Hematopoietic multipotent progenitor cell treated with erythropoietin and hydrocortisone succinate and interleukin-3 and kit ligand, for 4 days (in vitro differentiated cells): ENCODE measurements at regions not wholly inside any gene's neighbourhood (a gene's known extent, or its start where the extent isn't known, plus 50 kb on each side); places are given as distances from the start of the nearest gene placed in this dataset.
"Not testable (repeated sequence)": the region's sequence is repeated elsewhere in the genome, so short reads cannot be mapped to it uniquely, and the experiment has no call there.

Experiments
- DNase-seq: peaks from one replicate; pipeline ENCODE4 v3.0.0-alpha.2; 2015

DNA sequence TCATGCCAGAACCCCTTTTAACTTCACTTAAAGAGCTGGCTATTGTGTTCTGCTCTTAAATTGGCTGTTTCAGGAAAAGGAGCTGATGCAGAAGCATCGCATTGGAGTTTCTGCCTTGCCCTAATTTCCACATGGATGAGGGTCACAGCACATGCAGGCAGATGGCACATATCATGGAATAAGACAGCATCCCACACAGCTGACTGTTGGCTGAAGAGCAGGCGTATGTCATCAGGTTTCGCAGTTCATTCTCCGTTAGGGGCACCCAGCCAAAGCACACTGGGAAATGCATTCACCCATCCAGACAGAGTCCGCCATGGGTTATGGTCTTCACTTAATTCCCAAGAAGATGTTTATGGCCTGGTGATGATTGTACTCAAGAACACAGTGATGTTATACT, 572.5 kb downstream of the LIG4 start:
- no peak for DNase-seq

DNA sequence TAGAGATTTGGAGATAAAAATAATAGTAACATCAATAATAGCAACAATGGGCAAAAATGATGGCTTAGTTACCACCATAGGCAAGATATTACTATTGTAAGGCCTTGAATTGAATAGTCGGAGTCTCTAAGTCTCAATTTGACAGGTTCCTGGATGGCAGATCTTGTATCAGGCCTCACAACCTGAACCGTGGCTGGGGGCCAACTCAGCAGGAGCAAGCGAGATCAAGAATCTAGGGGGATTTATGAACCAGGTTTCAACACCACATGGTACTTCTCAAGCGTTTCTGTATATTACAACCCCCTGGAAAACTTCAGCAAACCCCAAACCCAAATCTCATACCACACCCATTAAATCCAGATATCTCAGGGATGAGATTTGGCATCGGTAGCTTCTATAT, 573.8 kb downstream of the LIG4 start:
- no peak for DNase-seq

DNA sequence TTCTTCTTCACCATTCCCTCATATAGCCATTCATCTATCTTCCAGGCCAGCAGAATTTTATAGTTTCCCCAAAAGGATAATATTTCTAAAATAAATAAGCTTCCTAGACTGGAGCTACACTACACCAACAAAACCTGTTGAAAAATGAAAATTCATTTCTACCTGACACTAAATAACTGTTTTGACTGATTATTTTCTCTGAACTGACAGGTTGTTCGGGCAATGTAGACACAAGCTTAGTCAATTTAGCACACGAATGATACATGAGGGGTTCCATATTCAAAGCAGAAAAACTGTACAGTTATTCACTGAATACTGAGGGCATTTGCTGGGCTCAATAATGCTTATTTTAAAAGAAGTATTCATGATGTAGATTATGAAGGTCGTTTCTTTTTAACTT, 589.7 kb downstream of the LIG4 start:
- DNase-seq, result no peak

DNA sequence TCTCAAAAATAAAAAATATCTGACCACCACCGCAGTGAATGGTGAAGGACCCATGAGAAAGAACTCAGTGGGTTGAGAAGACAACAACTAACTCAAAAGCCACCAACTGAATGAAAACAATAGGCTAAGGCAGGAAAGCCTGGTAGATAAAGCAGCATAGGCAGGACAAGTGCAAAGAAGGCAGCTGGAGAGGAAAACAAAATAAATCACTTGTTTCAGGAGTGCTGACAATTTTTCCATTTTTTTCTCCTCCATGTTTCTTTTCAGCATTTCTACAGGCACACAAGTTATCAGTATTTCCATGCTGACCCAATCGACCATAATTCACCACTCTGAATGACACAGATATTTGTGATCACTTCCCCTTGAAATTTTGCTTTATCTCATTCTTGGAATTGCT, 597.8 kb downstream of the LIG4 start:
- DNase-seq, result no peak

DNA sequence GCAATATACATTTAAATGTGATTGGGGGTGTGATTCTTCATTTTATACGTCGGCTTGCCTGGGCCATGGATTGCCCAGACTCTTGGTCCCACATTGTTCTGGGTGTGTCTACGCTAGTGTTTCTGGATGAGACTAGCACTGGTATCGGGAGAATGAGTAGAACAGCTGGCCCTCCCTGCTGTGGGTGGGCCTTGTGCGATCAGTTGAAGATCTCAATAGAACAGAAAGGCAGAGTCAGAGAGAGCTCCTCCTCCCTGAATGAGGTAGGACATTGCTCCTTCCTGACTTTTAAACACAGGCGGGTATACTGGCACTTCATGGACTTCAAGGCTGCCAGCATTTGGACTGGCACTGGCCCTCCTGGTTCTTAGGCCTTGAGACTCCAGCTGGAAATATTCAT, 603.0 kb downstream of the LIG4 start:
- no peak for DNase-seq

DNA sequence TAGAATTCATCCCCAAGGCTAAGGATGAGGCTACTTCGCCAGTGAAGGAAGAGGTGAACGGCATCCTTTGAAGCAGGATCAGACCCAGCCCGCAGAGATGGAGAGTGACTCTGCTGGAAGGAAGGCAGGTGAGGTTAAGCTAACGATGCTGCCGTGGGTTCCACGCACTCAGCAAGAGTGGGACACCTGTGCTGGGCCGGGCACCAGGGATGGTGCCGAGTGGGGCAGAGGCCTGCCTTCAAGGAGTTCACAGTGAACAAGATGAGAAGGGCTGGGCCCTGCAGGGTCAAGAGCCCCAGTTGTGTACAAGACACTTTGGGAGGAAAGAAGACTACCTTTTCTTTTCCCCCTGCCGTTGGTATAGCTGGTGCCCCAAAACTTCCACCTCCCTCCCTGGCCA, 606.6 kb downstream of the LIG4 start:
- DNase-seq, result no peak

DNA sequence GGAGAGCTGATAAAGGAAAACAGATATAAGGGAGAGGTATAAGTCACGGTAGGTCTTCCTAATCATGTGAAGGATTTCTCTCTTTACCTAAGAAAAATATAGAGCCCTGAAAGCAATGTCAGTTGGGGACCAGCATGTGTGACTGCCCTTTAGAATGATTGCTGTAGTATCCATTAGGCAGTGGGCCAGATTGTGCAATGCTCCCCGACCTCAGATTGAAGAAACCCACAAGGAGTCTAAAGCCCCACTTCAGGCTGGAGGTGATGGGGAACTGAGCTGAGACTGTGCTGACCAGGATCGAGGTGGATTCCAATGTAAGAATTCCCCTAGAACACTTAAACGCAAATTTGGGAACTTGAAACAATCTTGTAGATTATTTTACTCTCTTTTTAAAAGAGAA, 614.4 kb downstream of the LIG4 start:
- DNase-seq, result no peak

DNA sequence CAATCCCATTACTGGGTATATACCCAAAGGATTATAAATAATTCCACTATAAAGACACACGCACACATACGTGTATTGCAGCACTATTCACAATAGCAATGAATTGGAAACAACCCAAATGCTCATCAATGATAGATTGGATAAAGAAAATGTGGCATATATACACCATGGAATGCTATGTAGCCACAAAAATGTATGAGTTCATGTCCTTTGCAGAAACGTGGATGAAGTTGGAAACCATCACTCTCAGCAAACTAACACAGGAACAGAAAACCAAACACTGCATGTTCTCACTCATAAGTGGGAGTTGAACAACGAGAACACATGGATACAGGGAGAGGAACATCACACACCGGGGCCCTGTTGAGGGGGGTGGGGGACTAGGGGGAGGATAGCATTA, 619.0 kb downstream of the LIG4 start:
- DNase-seq, result not testable (repeated sequence)

DNA sequence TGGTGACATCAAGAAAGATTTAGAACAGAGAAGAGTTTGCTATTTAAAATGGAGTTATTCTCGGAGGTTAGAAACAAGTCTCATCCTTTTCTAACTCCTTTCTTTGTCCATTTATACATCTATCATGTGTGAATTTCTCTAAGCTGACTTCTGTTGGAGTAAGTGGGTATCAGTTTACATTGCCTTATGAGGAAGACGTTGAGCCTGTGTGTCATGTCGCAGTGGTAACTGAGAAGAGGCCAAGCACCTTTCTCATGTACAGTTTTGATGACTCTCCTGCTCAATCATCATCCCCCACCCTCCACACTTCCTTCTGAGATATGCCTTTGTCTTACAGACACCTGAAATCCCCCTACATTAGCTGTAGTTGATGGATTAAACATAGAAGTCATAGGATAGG, 624.8 kb downstream of the LIG4 start:
- no peak for DNase-seq

DNA sequence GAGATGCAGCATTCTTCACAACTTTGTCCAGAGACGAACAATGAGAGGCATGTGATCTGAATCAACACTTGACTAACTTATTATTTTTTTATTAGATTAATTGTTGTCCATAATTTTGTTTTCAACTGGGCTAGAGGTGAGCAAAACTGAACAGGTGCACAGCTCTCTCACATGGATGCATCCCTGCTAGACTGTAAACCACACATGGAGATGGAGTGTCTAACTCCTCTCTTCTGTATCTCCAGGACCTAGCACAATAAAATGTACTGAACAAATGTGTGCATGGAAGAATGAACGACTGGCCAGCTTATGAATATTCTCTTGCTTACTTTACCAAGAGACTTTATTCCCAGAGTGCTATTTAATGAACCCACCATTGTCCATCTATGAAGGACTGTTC, 627.7 kb downstream of the LIG4 start:
- DNase-seq, result no peak

DNA sequence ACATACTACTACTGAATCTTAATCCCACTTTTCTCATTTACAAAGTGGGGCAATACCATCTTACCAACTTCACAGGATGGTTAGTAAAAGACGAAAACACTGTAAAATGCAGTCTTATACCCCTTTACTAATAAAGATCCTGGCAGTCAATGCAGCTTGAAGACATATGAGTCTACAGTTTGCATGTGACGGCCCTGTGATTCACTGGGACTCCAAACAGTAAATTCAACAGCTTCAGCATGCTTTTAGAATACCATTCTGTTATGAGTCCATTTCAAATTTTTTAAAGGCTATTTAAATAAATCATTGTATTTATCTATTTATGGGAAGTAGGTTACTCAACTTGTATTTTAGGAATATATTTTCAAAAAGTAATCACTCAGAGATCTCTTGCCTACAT, 629.1 kb downstream of the LIG4 start:
- no peak for DNase-seq

DNA sequence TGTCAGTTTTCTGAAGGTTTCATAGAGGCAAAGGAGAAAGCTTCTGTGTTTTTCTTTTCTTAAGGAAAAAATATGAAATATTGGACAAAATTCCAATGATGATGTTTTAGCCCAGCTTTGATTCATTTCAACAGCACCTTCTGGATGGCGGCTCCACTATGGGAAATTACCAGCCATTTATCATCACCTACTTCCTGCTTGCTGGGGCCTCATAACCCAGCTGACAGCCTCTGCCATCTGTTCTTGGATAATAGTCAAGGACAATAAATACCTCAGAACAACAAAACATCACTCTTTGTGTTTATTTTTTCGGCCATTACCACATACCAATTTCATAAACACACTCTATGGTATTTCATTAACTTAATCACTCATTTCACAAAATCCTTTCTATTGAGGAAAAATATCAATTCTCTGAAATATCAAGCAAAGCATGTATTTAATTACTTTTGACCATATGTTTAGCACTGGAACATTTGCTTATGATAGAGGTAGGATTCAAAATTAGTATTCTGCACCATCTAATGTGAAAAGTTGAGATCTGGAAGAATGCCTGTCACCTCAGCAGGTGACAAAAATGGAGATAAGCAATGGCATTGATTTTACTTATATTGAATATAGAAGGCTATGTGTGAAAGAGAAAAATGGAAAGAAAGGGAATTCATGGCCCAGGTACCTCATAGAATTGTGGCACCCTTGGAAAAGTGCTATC, 629.7 kb downstream of the LIG4 start:
- no peak for DNase-seq

DNA sequence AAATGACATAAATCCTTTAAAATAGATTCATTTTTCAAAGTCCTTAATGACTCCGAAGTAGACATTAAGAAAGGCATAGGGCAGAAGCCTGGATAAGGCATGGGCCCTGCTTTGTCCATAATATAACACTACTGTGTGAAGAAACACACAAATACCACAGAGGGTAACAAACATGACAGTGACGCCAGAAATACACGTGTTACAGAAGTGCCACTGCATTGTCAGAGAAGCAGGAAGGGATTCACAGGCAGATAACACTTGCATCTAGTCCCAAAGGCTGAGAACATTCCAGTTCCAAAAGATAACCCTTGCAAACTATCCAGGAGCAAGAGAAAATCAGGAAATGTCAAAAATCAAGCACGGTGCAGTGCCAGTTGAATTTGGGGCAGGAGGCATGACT, 633.2 kb downstream of the LIG4 start:
- no peak for DNase-seq

DNA sequence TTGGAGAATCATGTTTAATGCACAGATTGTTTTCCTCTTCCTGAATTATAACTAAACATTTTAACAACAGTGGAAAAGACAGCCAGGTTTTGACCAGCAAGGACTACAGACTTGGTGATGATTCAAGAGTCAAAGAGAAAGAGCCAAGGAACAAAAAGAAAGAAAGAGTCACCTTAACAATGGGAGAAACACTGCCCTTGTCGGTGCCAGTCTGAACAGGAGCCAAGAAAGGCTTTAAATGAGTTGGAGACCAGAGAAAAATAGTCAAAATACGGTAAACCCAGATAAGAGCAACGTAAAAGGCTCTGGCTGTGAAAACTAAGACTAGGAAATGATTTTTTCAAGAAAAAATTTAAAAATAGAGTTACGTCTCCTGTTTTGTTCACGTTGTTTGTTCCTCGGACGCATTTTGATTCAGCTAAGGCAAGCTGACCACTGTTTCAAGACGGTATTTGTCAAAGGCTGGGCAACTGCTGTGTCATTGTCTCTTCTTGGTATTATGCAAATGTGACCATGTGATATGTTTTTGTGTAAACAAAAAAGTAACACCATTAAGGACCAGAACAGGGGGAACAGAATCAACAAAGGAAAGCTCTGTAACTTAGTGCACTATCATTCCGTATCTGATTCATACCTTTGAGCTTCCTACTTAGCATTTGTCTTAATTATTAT, 634.5 kb downstream of the LIG4 start:
- DNase-seq, result no peak

DNA sequence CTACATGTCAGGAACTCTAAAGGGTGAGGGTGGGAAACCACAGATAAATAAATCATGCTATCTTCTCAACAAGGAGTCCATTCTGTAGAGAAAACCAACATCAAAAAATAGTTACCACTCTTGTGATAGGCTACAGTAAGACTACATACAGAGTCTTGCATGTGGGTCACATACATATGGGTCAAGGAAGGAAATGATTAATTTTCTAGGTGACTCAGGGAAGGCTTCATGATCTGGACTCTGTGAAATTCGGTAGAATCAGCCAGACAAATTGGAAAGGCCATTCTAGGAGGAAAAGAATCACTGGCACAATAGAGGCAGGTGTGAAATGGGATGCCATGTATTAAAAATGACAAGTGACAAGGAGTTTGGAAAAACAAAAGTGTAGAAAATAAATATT, 638.9 kb downstream of the LIG4 start:
- no peak for DNase-seq

DNA sequence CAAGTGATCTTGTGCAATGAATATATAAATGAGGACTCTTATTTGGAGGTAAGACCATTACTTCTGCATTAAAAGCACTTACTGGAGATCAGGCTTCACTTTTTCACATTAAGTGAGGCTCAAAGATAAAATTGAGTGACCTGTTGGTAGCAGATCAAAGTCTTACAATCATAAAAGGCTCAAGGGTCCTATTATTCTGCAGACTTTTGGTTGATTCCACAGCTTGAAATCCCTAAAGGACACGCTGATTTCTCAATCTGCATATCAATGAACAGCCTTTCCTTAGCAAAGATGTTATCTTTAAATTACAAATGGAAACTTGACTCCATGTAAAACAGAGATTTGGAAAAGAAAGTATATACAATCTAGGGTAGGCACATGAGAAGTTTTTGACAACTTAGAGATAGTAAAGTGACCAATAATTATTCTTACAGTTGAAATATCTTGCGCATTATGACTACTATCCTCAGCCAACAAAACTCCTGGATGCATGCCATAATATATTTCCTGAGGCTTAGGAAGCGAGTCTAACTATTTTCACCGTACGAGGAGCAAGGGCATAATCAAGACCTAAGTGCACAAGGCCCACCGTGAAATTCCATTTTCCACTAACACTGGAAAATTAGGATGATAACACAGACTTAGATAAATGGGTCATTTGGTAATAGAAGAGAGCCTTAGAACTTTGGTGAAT, 640.7 kb downstream of the LIG4 start:
- DNase-seq, result no peak

DNA sequence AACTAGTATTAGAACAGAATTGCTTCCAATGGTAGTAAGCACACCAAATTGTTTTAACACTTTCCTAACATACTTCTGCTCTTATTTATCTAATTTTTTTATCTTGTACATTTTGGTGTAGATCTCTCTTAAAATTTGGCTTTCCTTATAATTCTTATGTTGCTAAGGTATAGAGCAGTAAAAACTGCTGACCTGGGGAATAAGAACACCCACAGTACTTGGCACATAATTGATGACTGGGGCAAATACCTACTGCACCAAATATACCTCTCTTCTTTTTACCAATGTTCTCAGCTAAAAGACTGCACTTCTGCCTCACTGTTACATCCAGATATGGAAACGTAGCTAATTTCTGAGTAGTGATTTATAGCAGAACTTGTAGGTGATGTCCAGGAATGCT, 642.2 kb downstream of the LIG4 start:
- DNase-seq, result no peak

DNA sequence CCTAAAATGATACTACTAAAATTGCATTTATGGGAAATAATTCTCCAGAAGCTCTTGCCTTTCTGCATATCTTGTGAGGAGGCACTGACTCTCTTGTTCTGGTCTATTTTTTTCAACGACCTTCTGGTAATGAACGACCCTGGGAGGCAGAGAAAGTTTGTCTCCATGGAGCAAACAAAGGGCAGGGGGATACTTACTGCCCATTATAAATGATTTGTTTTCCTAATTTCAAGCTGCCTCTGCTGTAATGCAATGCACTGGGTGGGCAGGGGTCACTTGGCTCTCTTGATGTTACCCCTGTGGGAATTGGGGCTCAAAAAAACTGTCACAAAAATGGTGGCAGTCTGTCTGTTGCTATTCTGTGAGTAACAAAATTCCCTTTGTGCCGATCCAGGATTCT, 643.2 kb downstream of the LIG4 start:
- DNase-seq, result no peak

DNA sequence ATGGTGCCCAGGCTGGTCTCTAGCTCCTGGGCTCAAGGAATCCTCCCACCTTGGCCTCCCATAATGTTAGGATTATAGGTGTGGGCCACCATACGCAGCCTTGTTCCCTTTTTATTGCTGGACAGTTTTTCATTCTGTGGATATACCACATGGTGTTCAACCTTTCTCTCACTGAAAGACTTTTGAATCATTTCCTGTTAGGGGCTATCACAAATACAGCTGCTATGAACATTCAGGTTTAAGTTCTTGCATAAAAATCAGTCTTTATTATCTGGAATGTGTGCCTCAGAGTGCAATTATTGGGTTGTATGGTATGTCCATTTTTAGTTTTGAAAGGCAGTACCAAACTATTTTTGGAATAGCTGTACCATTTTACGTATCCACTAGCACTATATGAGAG, 647.2 kb downstream of the LIG4 start:
- DNase-seq, result no peak

DNA sequence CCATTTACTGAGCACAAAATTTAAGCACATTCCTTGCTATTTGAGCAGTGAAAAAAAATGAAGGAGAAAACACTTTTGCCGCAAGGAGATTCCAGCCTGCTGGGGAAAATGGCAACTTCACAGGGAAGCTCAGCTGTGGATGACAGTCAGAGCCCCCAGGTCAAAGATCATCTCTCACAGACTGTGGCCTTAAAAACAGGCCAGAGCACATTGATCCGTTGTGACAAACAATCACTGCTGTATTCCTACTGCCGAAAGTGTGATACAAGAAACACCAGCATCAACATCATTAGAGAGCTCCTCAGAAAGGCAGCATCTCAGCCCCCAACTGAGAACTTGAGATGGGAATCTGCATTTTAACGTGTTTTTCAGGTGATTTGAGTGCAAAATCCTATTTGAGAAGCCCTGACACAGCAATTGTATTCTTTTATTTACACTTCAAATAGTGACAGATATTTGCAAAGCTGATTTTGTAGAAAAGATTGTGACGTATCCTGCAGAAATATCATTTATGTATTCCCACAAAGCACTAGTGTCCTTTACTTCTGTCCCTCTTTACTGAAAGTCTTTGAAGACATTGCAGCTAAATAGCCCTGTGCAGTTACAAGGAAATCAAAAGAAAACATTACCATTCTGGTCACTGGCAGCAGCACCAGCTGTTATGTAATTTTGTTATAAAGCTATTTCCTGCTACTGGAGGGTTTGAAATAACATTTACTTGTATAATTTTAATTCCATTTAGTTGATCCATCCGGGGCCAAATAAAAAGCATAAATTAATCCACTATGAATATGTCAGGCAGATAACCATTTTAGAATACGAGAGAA, 652.0 kb downstream of the LIG4 start:
- no peak for DNase-seq

DNA sequence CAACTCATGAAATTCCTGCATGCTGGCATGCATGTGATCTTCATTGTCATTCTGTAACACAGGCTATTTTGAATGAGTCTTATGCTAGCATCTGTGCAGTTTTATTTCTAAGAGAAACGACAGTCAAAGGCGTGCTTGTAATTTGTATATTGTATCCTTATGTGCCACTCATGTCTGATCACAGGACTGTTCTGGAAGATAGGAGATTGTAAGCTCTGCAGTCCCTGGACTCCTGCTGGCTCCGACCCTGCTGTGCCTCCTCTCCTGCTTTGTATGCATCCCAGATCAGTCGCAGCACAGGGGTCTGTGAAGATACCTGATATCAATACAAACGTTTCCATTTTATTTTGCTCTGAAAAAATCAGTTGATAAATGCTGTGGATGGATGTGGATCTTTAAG, 653.1 kb downstream of the LIG4 start:
- DNase-seq, result no peak

DNA sequence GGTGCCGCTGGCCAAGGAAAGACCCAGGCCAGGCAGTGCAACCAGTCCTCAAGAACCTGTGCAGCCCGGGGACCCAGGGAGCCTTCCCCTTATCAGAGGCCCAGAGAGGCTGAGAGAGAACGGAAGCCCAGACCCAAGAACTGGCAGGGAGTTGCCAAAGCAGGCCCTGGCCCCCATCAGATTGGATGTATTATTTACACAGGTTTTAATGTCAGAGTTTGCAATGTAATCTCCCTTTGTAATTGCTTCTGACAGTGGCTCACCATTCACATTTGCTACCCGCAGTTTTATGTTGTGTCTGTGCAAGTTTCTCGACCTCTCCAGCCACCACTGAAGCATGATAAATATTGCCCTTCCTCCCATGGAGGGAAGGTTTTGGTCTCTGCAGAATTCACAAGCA, 660.9 kb downstream of the LIG4 start:
- no peak for DNase-seq

DNA sequence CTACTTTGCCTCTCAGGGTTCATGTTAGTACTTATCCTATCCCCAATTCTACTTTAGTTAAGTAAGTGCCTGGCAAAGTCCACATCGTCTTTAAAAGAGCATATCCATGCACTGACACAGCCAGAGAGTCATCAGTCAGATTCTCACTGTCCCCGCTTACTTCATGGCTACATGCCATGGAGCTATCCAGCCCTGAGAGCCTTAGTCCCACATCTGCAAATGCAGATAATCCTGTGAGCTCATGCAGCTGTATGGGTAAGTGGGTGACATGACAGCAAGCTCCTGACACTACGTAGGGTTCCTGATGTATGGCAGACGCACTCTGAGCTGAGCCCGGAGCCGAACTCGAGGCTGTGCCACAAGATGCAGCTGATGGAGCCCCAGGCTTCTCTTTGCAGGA, 661.5 kb downstream of the LIG4 start:
- DNase-seq, result no peak

DNA sequence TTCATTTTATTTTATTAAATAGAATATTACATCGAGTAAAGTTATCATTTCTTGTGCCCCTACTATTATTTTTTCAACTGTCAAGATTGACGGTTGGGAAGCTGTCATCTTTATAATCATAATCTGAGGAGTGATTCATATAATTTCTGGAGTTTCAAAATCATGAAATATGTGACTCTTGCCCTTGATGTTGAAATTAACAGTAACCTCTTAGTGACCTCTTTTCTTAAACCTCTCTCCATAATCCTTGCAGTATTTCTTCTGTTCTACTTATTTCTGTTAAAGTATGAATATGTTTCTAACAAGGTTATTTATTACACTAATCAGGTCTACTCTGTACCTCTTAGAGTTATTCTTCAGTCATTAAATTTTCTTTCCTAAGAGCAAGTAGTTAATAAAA, 663.8 kb downstream of the LIG4 start:
- DNase-seq, result no peak
